ENCODE measurements at regions not wholly inside any gene's neighbourhood (a gene's known extent, or its start where the extent isn't known, plus 50 kb on each side); places are given as distances from the start of the nearest gene placed in this dataset.

- intact Hi-C loops (cut with micrococcal nuclease), result no loop called here
- DNase-seq, result no peak
- ATAC-seq, result no peak
These were observed 200.0 kb upstream of the MAOA start for GRCh38 chrX:43456063-43456462.

- ATAC-seq, result no peak
- intact Hi-C loops (cut with micrococcal nuclease), result no loop called here
- no peak for DNase-seq
These were observed 199.2 kb upstream of the MAOA start for GRCh38 chrX:43456906-43457305.

DNA sequence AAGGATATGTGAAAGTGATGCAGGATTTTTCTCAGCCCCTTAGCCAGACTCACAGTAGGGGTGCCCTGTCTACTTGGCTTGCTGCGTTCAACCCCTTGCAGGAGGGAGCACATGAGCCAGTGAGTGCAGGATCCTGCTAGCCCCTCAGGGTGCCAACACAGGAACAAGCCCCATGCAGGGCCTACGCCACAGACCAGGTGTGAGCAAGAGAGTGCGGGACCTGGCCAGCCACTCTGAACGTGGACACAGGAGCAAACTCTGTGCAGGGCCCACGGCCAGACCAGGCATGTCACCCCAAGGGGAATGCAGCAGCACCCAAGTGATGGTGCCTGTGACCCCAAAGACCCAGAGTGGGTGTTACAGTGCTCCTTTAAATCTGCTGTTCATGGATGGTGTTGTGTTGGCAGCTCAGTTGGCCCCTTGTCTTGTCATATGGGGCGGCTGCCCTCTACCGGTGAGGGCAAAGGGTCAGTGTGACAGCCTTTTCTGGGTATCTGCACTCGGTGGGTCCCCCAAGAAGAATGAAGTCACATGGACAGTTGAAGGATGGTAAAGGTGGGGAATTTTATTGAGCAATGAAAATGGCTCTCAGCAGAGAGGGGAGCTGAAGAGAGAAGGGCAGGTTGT lies 188.4 kb upstream of the MAOA start:
- intact Hi-C loops (cut with micrococcal nuclease), result no loop called here
- ATAC-seq (no peak), DNase-seq (no peak)

- no peak for DNase-seq
- ATAC-seq, result no peak
- intact Hi-C loops (cut with micrococcal nuclease), result no loop called here
These were observed 186.6 kb upstream of the MAOA start for GRCh38 chrX:43469391-43470054.

DNA sequence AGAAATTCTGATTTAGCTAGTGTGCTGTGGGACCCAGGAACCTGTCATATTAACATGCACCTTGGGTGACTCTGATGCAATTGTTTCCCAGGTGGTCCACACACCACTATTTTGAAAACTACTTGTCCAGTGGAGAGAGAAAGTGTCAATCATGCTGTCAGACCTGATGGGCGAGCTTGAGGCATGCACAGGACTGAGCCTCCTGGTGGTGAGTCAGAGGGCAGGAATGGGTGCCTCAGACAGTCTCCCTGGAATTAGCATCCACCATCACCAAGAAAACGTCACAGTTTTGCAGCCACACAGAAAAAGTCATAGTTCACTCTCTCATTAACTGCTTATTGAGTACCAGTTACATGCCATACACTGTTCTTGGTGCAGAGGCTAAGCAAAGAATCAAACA lies 181.8 kb upstream of the MAOA start:
- intact Hi-C loops (cut with micrococcal nuclease), result no loop called here
- DNase-seq (no peak), ATAC-seq (no peak)

DNA sequence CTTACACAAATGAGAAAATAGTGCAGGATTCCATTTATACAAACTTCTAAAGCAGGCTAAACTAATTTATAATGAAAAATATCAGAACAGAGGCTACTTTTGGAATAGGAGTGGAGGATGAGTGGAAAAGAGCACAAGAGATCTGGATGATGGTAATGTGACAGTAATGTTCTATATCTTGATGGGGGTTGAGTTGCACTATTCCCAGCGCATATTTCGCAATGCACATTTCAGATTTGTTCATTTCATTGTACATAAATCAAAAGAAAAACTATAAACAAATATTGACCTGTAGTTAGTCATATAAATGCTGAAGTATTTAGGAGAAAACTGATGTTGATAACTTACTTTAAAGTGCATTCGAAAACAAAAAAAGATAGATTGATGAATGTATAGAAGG lies 177.0 kb upstream of the MAOA start:
- intact Hi-C loops (cut with micrococcal nuclease), result no loop called here
- no peak for DNase-seq
- no peak for ATAC-seq

- intact Hi-C loops (cut with micrococcal nuclease), result no loop called here
- ATAC-seq, result no peak
- no peak for DNase-seq
These were observed 176.2 kb upstream of the MAOA start for GRCh38 chrX:43479850-43480249.

GRCh38 chrX:43481576-43481975 lies 174.5 kb upstream of the MAOA start:
- ATAC-seq (no peak), DNase-seq (no peak)
- intact Hi-C loops (cut with micrococcal nuclease), result no loop called here

DNA sequence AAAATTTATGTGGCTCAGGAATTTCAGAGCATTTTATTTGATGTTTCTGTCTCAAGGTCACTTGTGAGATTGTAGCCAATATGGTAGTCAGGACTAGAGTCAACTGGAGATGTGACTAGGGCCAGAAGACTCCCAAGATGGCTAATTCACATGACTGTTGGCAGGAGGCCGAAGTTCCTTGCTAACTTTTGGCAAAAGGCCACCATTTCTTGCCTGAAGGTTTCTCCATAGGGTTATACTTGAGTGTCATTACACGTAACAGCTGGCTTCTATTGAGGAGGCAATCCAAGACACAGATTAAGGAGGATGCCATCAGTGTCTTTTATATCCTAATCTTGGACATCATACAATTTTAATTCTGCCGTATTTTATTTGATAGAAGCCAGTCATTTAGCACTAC lies 162.3 kb upstream of the MAOA start:
- DNase-seq (no peak), ATAC-seq (no peak)
- intact Hi-C loops (cut with micrococcal nuclease), result no loop called here

DNA sequence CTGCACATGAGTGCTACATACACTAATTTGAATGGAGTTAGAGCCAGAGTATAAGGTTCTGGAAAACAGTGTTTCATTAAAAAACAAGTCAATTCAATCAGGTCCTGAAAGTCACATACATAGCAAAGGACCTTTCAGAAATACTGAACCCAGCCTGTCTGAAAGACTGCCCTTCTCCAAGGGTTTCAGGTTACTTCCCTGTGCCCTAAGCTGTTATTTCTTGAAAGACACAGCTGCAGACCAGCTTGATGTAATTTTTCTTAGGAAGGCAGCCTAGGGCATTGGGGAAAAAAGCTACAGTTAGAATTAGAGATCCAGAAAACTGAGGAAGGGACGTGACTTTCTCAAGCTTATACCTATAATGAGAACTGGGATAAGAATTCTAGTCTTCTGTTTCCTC lies 155.9 kb upstream of the MAOA start:
- intact Hi-C loops (cut with micrococcal nuclease), result no loop called here
- DNase-seq (no peak), ATAC-seq (no peak)

GRCh38 chrX:43500996-43501694 lies 155.0 kb upstream of the MAOA start:
- DNase-seq, result no peak
- no peak for ATAC-seq
- intact Hi-C loops (cut with micrococcal nuclease), result no loop called here

GRCh38 chrX:43504394-43504793 lies 151.7 kb upstream of the MAOA start:
- ATAC-seq, result no peak
- intact Hi-C loops (cut with micrococcal nuclease), result no loop called here
- DNase-seq, result no peak

GRCh38 chrX:43505769-43506168 lies 150.3 kb upstream of the MAOA start:
- intact Hi-C loops (cut with micrococcal nuclease), result no loop called here
- no peak for DNase-seq
- ATAC-seq, result no peak

GRCh38 chrX:43508694-43509093 lies 147.4 kb upstream of the MAOA start:
- intact Hi-C loops (cut with micrococcal nuclease), result no loop called here
- ATAC-seq, result no peak
- DNase-seq, result no peak

GRCh38 chrX:43510209-43510608 lies 145.9 kb upstream of the MAOA start:
- intact Hi-C loops (cut with micrococcal nuclease), result no loop called here
- no peak for DNase-seq
- ATAC-seq, result no peak

DNA sequence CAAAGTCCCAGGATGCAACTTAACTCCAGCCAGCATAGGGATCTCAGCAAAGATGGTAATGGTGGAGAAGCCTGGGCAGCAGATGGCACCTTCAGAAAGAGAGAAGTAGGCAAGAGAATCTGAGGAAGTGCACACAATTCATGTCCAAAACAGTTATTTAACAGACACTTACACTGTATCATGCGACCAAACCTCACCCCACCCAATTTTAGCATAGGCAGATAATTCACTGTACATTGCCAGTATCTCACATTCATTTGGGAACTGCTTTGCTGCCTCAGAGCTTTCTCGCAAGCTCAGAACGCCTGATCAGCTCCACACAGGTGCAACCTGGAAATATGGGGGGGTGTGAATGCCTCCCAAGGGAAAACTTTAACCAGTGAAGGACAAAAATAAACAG lies 143.0 kb upstream of the MAOA start:
- ATAC-seq, result no peak
- intact Hi-C loops (cut with micrococcal nuclease), result no loop called here
- DNase-seq, result no peak

- no peak for DNase-seq
- intact Hi-C loops (cut with micrococcal nuclease), result no loop called here
- ATAC-seq, result no peak
These were observed 141.3 kb upstream of the MAOA start for GRCh38 chrX:43514820-43515219.

DNA sequence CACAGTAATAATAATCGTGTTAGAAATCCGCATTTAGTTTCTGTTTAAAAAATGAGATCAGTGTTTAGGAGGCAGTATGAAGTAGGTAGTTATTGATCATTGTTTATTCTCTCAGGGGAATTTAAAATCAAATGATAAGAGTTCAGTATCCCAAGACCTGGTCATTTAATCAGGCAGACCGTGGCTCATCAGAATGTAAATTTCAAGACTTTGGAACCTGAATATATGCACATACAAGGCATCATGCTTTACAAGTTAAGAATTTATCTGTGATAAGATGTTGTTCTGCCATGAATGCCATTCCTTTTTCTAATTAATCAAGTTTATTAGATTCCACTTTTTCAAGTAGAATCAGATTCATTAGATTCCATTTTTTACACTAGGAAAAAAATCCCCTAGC lies 133.5 kb upstream of the MAOA start:
- ATAC-seq, result no peak
- intact Hi-C loops (cut with micrococcal nuclease), result no loop called here
- no peak for DNase-seq

DNA sequence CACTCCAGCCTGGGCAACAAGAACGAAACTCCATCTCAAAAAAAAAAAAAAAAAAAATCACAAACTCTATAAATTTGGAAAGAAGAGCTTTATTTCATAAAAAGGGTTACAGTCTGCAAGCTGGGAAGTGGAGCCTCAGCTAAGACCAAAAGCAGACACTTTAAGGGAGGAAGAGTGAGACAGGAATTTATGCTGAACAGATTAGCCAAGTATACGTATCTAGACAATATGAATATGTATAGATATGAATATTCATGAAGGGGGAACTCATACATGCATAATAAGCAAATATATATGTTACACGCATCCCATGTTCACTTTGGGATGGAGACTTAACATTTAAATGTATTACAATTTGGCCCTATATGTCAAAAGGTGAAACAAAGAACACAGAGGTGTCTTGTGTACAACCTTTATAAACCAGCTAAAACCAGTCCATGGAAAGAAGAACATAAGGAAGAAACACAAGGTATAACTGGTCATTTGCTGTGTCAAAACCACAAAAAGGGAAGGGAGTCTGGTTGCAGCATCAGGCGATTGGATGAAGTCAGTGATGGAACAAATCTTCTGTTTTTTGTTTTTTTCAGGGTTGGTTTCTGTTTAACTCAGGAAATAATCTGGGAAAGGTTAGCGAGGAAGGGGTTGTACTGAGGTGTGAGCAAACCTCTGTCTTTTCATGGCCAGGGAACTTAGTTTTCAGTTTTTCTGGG lies 130.0 kb upstream of the MAOA start:
- intact Hi-C loops (cut with micrococcal nuclease), result no loop called here
- DNase-seq (no peak), ATAC-seq (no peak)

- ATAC-seq, result no peak
- intact Hi-C loops (cut with micrococcal nuclease), result no loop called here
- DNase-seq, result no peak
These were observed 129.2 kb upstream of the MAOA start for GRCh38 chrX:43526878-43527277.
